ENCODE measurements at regions not wholly inside any gene's neighbourhood (a gene's known extent, or its start where the extent isn't known, plus 50 kb on each side); places are given as distances from the start of the nearest gene placed in this dataset.

- Histone ChIP-seq H3K4me3 (no peak overlapping the region), H3K4me1 (replicated peaks in 1 of 2; ENCODE audit: control insufficient read depth in 2 of 2, insufficient read depth in 2 of 2, low read length in 2 of 2) (no peaks in the 10 kb centered on the region), H3K36me3 (ENCODE audit: control insufficient read depth, insufficient read depth, low read length) (no peaks in the 10 kb centered on the region), H3K79me2 (ENCODE audit: control insufficient read depth, insufficient read depth, low read length) (no peaks in the 10 kb centered on the region), H3K9ac (ENCODE audit: insufficient read depth in 1 of 2, low read depth in 2 of 2, low read length in 2 of 2) (no peak overlapping the region), H4K20me1 (replicated peaks; ENCODE audit: control insufficient read depth, insufficient read depth, low read length) (no peaks in the 10 kb centered on the region), H2AFZ (ENCODE audit: low read depth, low read length) (no peak overlapping the region), H3K27me3 (ENCODE audit: control insufficient read depth in 2 of 2, insufficient read depth in 2 of 2, low read length in 2 of 2) (no peaks in the 10 kb centered on the region), H3K9me3 (replicated peaks; ENCODE audit: control insufficient read depth, insufficient read depth, low read depth, low read length) (no peaks in the 10 kb centered on the region), H3K4me2 (ENCODE audit: insufficient read depth, low read length) (no peak overlapping the region), H3K9me1 (ENCODE audit: control insufficient read depth, insufficient read depth, low read length) (no peaks in the 10 kb centered on the region), H3K27ac (ENCODE audit: extremely low read depth, low read depth, low read length) (no peak overlapping the region)
- BruUV-seq (replicated peaks) = no TSS peak
- intact Hi-C loops (cut with micrococcal nuclease) = no loop called here
- no CpG with 5 or more reads among the region's 1 CpG for WGBS (ENCODE audit: insufficient coverage, low coverage, missing lambda C conversion rate)
- ChIA-PET POLR2A (no interaction called here), CTCF (ENCODE audit: low intra/inter-chr PET ratio) (no interaction called here)
- no peak for FAIRE-seq
- ATAC-seq = no peak
- no peak for DNase-seq (ENCODE audit: extremely low read depth in 1 of 4, low spot score in 3 of 4)
- TF ChIP-seq CSDE1 (IDR thresholded peaks at IDR 0.05) = no peak
- in situ Hi-C loops (cut with MboI) = no loop called here
Measured at GRCh38 chrX:25287521-25287920, 271.8 kb upstream of the ARX start.

- Histone ChIP-seq H3K79me2 (ENCODE audit: control insufficient read depth, insufficient read depth, low read length) (no peaks in the 10 kb centered on the region), H3K9me3 (replicated peaks; ENCODE audit: control insufficient read depth, insufficient read depth, low read depth, low read length) (no peaks in the 10 kb centered on the region), H3K36me3 (ENCODE audit: control insufficient read depth, insufficient read depth, low read length) (no peaks in the 10 kb centered on the region), H3K4me1 (replicated peaks in 1 of 2; ENCODE audit: control insufficient read depth in 2 of 2, insufficient read depth in 2 of 2, low read length in 2 of 2) (no peaks in the 10 kb centered on the region), H3K27ac (ENCODE audit: extremely low read depth, low read depth, low read length) (no peak overlapping the region), H2AFZ (ENCODE audit: low read depth, low read length) (no peak overlapping the region), H3K9ac (ENCODE audit: insufficient read depth in 1 of 2, low read depth in 2 of 2, low read length in 2 of 2) (no peak overlapping the region), H3K4me2 (ENCODE audit: insufficient read depth, low read length) (no peak overlapping the region), H3K27me3 (ENCODE audit: control insufficient read depth in 2 of 2, insufficient read depth in 2 of 2, low read length in 2 of 2) (no peaks in the 10 kb centered on the region), H4K20me1 (replicated peaks; ENCODE audit: control insufficient read depth, insufficient read depth, low read length) (no peaks in the 10 kb centered on the region), H3K9me1 (ENCODE audit: control insufficient read depth, insufficient read depth, low read length) (no peaks in the 10 kb centered on the region), H3K4me3 (no peak overlapping the region)
- FAIRE-seq (no peak), DNase-seq (ENCODE audit: extremely low read depth in 1 of 4, low spot score in 3 of 4) (no peak), ATAC-seq (no peak)
- WGBS (ENCODE audit: insufficient coverage, low coverage, missing lambda C conversion rate) = 3% methylated on average over 4 of the region's 4 CpGs
- POLR2A ChIA-PET = no interaction called here
- intact Hi-C loops (cut with micrococcal nuclease) (no loop called here), in situ Hi-C loops (cut with MboI) (no loop called here)
- BruUV-seq (replicated peaks) = no TSS peak
- TF ChIP-seq ETV1 (tag; conservative IDR thresholded peaks at IDR 0.05; ENCODE audit: low read depth) (no peak), CREBBP (IDR thresholded peaks at IDR 0.05; ENCODE audit: low read depth, low read length) (no peak), ZNF280A (IDR thresholded peaks at IDR 0.05; ENCODE audit: low read depth, partially characterized antibody) (no peak), FOXK1 (CRISPR knock-in tag; IDR thresholded peaks at IDR 0.05; ENCODE audit: borderline replicate concordance) (no peak), PURB (CRISPR knock-in tag; IDR thresholded peaks at IDR 0.05; ENCODE audit: low read depth) (no peak), FIP1L1 (IDR thresholded peaks at IDR 0.05; ENCODE audit: low read depth, low read length, poor library complexity, severe bottlenecking) (no peak), ZNF77 (CRISPR knock-in tag; IDR thresholded peaks at IDR 0.05) (no peak), BCLAF1 (IDR thresholded peaks at IDR 0.05; ENCODE audit: borderline replicate concordance in 1 of 2, control insufficient read depth in 1 of 2, low read depth in 2 of 2, low read length in 1 of 2) (no peak), PCBP1 (IDR thresholded peaks at IDR 0.05; ENCODE audit: low read depth, low read length, poor library complexity, severe bottlenecking) (no peak), SRSF9 (IDR thresholded peaks at IDR 0.05; ENCODE audit: borderline replicate concordance, low read depth, low read length) (no peak), CHD2 (IDR thresholded peaks at IDR 0.05; ENCODE audit: low read depth, low read length) (no peak)
- CTCF ChIA-PET (ENCODE audit: low intra/inter-chr PET ratio) = no interaction called here
Measured at GRCh38 chrX:25285598-25285997, 269.8 kb upstream of the ARX start.
